ENCODE measurements at regions not wholly inside any gene's neighbourhood (a gene's known extent, or its start where the extent isn't known, plus 50 kb on each side); places are given as distances from the start of the nearest gene placed in this dataset.

- TF ChIP-seq POLR2A (IDR thresholded peaks at IDR 0.05), result no peak
- peak in 1 of 7 experiments; percentile 15 for TF ChIP-seq CTCF (IDR thresholded peaks at IDR 0.05)
Measured at GRCh38 chr1:56416495-56416894, 162.9 kb downstream of the PLPP3 start.
